HUDEP-2 (cell line): ENCODE measurements at regions not wholly inside any gene's neighbourhood (a gene's known extent, or its start where the extent isn't known, plus 50 kb on each side); places are given as distances from the start of the nearest gene placed in this dataset.

Experiments
- DNase-seq, 76 experiments: peaks; one replicate each; lab custom pipeline; 2025; ENCODE audit not compliant: unreplicated experiment in 76 of 76; lab: John Stamatoyannopoulos, UW

DNA sequence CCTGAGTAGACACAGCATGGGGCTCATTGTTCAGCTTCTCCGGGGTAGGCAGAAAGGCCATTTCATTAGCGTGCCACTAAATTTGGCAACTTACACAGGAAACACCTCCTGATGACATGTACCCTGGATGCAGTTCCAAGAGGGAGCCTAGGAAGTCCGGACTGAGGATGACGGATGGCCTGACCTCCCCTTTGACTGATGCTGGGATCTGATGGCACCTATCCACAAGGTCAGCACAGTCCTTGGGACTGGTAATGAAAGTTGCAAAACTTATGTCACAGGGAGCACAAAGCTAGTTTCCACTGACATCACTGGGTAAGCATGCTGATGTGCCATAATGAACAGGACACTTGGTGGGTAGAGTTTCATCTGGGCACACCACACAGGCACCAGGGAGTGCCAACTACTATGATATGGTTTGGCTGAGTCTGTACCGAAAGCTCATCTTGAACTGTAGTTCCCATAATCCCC, 126.7 kb upstream of the ARL4C start:
- DNase-seq: no peak

DNA sequence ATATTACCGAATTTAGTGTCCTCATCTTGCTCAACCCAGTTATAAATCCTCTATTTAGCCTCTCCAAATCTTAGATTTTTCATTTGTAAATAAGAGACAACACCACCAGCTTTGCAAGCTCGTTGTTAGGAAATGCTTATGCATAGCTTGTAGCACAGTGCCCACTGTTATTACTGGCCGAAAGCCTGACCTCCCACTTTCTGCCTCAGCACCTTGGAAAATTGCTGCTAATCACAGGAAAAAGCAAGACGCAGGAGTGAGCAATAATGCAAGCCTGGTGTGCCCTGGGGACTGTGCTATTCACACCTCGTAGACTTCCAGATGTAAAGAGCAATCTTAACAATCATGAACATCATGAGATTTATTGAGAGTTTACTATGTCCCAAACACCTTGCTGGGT, 124.2 kb upstream of the ARL4C start:
- DNase-seq: no peak

DNA sequence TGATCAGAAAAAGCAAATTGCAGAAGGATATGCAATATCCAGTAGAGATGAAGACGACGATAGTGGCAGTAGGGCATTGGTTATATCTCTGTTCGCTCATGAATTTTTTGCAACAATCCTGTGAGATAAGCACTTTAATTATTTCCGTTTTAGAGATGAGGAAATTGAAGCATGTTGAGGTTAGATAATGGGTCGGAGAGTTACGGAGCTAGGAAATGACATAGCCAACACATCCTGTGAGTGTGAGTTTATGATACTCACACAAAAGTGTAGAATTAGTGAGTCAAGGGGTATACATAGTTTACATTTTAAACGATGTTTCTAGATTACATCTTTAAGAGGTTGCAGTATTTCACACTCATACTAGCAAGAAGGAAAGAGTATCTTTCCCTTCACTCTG, 123.1 kb upstream of the ARL4C start:
- DNase-seq: no peak

GRCh38 chr2:234615643-234616356, 118.9 kb upstream of the ARL4C start:
- no peak for DNase-seq

DNA sequence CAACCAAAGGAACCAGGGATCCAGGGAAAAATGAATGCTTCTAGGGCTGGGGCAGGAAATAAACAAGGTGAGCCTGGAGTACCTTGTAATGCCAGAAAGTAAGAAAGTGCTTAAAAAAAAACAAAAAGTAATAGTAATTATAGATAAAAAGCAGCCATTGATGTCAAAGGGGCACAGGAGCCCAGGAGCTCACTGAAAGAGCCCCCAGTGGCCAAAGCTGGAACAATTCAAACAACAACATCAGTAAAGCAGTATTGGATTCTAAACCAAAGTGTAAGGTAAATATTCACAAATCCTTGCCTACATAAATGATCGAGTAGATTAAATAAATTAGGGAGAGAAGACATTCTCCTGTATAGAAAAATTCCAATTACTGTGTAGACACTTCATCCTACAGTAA, 114.3 kb upstream of the ARL4C start:
- DNase-seq: no peak

DNA sequence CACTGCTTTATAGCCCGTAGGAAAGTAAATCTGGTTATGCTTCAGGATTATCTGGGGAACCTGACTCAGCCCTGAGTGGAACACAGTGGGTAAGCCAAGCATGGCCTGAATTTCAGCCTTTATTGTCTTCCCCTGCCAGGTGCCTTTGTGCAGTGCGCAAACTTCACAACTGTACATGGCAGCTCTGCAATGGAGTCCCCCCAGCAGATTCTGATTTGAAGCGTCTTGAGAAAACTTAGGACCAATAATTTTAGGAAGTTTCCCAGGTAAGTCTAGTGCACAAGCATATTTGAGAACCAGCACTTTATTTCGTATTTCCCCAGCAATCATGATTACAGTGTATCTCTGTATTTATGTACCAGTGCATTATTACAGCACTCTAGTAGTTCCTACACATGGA, 112.1 kb upstream of the ARL4C start:
- no peak for DNase-seq

GRCh38 chr2:234607691-234608090, 110.8 kb upstream of the ARL4C start:
- no peak for DNase-seq

- DNase-seq: no peak
Observed at GRCh38 chr2:234606896-234607295, 110.0 kb upstream of the ARL4C start.

DNA sequence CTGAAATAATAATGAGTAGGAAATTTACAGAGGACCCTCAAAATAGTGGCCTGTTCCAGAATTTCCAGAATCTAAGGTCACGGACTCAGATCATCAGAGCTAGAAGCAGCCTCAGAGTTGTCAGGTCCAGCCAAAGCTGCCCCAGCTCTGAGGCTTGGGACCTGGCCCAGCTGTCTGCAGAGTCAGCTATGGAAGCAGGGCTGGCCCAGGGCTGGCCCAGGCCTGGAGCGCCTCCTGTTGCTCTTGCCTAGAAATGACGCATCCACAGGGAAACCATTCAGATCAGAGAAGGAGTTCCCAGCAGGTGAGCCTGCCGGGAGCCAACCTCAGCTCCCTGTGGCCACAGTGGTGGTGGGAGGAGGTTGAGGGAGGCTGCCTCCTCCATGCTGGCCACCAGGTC, 106.7 kb upstream of the ARL4C start:
- no peak for DNase-seq

- no peak for DNase-seq
Observed at GRCh38 chr2:234601213-234601612, 104.3 kb upstream of the ARL4C start.

- DNase-seq: no peak
Observed at GRCh38 chr2:234597576-234597861, 100.6 kb upstream of the ARL4C start.

DNA sequence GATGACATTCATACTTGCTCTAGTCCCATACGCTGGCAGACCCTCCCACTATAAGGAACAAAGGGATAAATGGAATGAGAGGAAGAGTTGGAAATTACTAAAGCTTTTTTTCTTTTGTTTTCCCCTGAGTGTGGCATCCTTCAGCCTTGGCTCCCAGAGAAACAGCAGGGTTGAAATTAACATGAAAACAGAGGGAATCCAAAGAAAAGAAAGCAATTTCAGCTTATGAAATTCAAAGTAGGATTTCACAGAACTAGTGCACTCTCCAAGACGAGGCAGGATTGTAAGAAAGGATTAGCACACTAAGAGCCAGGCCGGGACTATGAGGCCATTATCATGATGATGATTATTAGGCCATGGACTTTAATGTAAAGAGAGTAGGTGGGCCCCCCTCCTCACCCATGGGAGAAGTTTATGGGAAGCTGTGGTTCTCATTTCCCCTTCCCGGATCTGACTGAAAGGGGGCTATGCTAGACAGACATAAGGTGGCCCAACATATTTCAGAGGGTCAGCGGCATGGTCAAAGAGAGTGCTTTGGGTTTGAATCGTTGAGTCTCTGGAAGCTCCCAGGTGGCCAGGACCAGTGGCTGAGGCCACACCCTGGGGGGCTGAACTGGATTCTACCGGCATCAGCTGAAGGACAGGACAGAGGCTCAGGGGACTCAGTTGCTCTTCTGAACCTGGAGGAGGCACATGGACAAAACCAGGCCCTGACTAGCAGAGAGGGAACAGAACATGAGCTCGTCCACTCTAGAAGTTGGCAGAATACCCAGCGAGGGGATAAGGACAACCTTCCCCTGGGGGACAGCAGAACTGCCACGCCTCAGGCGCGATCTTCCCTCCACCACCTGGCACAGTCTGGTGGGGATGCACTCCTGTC, 100.1 kb upstream of the ARL4C start:
- DNase-seq: no peak

DNA sequence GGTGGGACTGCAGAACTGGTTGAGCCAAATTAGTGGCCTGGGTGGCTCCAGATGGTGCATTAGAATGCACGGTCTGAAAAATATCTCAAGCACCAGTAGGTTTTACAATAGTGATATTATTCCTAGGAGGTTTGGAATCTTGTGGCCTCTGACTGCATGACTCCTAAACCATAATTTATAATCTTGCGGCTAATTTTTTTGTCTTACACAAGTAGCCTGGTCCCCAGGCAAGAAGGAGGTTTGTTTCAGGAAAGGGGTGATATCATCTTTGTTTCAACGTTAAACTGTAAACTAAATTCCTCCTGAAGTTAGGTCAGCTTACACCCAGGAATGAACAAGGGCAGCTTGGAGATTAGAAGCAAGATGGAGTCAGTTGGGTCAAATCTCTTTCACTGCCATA, 98.9 kb upstream of the ARL4C start:
- no peak for DNase-seq

DNA sequence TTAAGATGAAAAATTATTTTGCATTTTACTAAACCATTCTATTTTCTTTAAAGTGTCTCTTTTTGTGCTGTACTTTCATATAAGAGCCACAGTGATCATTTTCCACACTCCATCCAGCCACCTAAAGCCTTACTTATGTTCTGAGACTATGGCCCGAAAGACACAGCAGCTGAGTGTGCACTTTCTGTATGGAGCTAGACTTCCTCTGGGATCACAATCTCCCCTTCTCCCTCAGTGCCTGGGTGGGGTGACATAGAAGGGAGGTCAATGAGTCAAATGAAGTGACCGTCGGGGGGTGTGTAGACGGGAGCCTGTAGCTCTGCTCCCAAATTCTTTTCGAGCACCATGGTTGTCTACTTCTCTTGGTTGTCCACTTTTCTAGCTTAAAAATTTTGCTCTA, 97.8 kb upstream of the ARL4C start:
- DNase-seq: no peak

DNA sequence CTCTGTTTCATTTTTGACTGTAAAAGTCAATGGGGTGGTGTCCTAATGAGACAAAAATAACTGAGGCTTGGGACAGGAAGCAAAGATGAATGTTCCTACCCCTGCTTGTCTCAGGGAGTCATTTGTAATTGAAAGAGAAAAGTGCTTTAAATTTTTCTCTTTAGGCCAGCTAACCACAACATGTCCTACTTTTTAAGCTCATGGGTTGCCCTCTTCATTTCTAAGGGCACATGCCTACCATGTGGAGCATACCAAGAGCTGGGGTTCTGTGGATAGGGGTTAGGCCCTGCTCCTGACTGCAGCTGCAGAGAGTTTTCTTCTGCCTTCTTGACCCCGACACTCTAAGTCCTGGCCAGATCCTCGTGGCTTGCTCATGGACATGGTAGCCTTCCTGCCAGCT, 96.8 kb upstream of the ARL4C start:
- no peak for DNase-seq

- no peak for DNase-seq
Observed at GRCh38 chr2:234592541-234592940, 95.7 kb upstream of the ARL4C start.

GRCh38 chr2:234590076-234590475, 93.2 kb upstream of the ARL4C start:
- no peak for DNase-seq

DNA sequence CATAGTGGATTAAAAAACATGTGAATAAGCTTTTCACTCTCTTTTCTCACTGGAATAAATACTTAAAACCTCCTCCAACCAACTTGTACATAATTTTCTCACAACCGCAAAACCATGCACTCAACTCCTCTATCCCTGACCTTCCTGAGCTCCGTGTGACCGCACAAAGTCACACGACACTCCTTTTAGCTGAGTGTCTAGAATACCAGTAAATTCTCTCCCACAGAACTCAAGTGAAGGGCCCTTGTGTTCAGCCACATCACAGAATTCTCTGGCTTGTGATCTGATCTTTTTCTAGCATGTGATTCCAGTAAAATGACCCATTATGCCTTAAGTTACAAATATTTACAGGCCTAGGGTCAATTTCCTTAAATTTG, 91.2 kb upstream of the ARL4C start:
- DNase-seq: no peak

GRCh38 chr2:234587341-234588053, 90.6 kb upstream of the ARL4C start:
- no peak for DNase-seq

GRCh38 chr2:234583331-234583730, 86.5 kb upstream of the ARL4C start:
- DNase-seq: no peak

GRCh38 chr2:234580686-234581085, 83.8 kb upstream of the ARL4C start:
- no peak for DNase-seq
